ENCODE measurements at regions not wholly inside any gene's neighbourhood (a gene's known extent, or its start where the extent isn't known, plus 50 kb on each side); places are given as distances from the start of the nearest gene placed in this dataset.

GRCh38 chr5:124394700-124395245 is 351.7 kb downstream of the ZNF608 start (continued):
- TF ChIP-seq BCLAF1 (IDR thresholded peaks at IDR 0.05; ENCODE audit: borderline replicate concordance in 1 of 2, control insufficient read depth in 1 of 2, low read depth in 2 of 2, low read length in 1 of 2) = no peak
- TF ChIP-seq KLF13 (tag; IDR thresholded peaks at IDR 0.05; ENCODE audit: borderline replicate concordance, low read depth) = no peak
- TF ChIP-seq USF2 (CRISPR knock-in tag; IDR thresholded peaks at IDR 0.05) = no peak

GRCh38 chr5:124393584-124394379 is 352.7 kb downstream of the ZNF608 start:
- Histone ChIP-seq H3K9me3 (replicated peaks; ENCODE audit: control insufficient read depth, insufficient read depth, low read depth, low read length) (no peaks in the 10 kb centered on the region), H3K36me3 (ENCODE audit: control insufficient read depth, insufficient read depth, low read length) (no peaks in the 10 kb centered on the region), H3K4me2 (ENCODE audit: insufficient read depth, low read length) (no peak overlapping the region), H3K9me1 (ENCODE audit: control insufficient read depth, insufficient read depth, low read length) (no peaks in the 10 kb centered on the region), H3K4me3 (no peak overlapping the region), H3K27ac (ENCODE audit: extremely low read depth, low read depth, low read length) (no peak overlapping the region), H3K9ac (ENCODE audit: insufficient read depth in 1 of 2, low read depth in 2 of 2, low read length in 2 of 2) (no peak overlapping the region), H3K4me1 (replicated peaks in 1 of 2; ENCODE audit: control insufficient read depth in 2 of 2, insufficient read depth in 2 of 2, low read length in 2 of 2) (no peaks in the 10 kb centered on the region), H3K27me3 (ENCODE audit: control insufficient read depth in 2 of 2, insufficient read depth in 2 of 2, low read length in 2 of 2) (no peaks in the 10 kb centered on the region), H4K20me1 (replicated peaks; ENCODE audit: control insufficient read depth, insufficient read depth, low read length) (no peaks in the 10 kb centered on the region), H3K79me2 (ENCODE audit: control insufficient read depth, insufficient read depth, low read length) (no peaks in the 10 kb centered on the region), H2AFZ (ENCODE audit: low read depth, low read length) (no peak overlapping the region)
- FAIRE-seq = no peak
- DNase-seq (ENCODE audit: extremely low read depth in 1 of 4, low spot score in 3 of 4) = no peak
- TF ChIP-seq HMGN3 (IDR thresholded peaks at IDR 0.05; ENCODE audit: borderline replicate concordance, extremely low read depth, insufficient read length, low read depth, low read length) (no peak), SMARCE1 (IDR thresholded peaks at IDR 0.05) (no peak), ZNF384 (IDR thresholded peaks at IDR 0.05; ENCODE audit: low read depth, low read length) (no peak), ZNF197 (CRISPR knock-in tag; IDR thresholded peaks at IDR 0.05; ENCODE audit: low read depth) (no peak), MED1 (CRISPR knock-in tag; IDR thresholded peaks at IDR 0.05; ENCODE audit: borderline replicate concordance) (no peak), PTBP1 (IDR thresholded peaks at IDR 0.05; ENCODE audit: low read depth, low read length) (no peak), SREBF2 (CRISPR knock-in tag; IDR thresholded peaks at IDR 0.05) (no peak), ZNF224 (CRISPR knock-in tag; IDR thresholded peaks at IDR 0.05) (no peak), RNF219 (CRISPR knock-in tag; IDR thresholded peaks at IDR 0.05) (no peak)
- in situ Hi-C loops (cut with MboI) = no loop called here
- BruUV-seq (replicated peaks) = no TSS peak
- ChIA-PET POLR2A (interaction anchor here (0.7 kb wide), 1 partner anchor 279 kb away, joined by 3 read pairs; no protein-coding TSS in a partner anchor), CTCF (ENCODE audit: low intra/inter-chr PET ratio) (no interaction called here)
- no peak for ATAC-seq
- 0% methylated on average over 5 of the region's 5 CpGs for WGBS (ENCODE audit: insufficient coverage, low coverage, missing lambda C conversion rate)
- intact Hi-C loops (cut with micrococcal nuclease) = no loop called here

Data from K562 (cell line).